Osteoblast (primary cell): ENCODE measurements at regions not wholly inside any gene's neighbourhood (a gene's known extent, or its start where the extent isn't known, plus 50 kb on each side); places are given as distances from the start of the nearest gene placed in this dataset.

Source experiments
- DNase-seq: peaks from one replicate; pipeline ENCODE4 v3.0.0; 2011; ENCODE audit warnings: low spot score, mixed read lengths; ENCODE audit not compliant: insufficient read length; ENCODE audit errors: missing footprints
- H2AFZ ChIP-seq: 2 replicates; pipeline ENCODE4 v1.6.0; 2011; ENCODE audit warnings: mild to moderate bottlenecking, low read length
- H3K27ac ChIP-seq: 2 replicates; pipeline ENCODE4 v1.5.1; 2011; ENCODE audit warnings: mild to moderate bottlenecking, low read depth, low read length, moderate library complexity
- H3K27me3 ChIP-seq: 2 replicates; pipeline ENCODE4 v1.6.0; 2012; ENCODE audit warnings: mild to moderate bottlenecking, control low read depth, inconsistent platforms, low read length, moderate library complexity; ENCODE audit not compliant: insufficient read depth
- H3K36me3 ChIP-seq: 2 replicates; pipeline ENCODE4 v1.5.1; 2011; ENCODE audit warnings: mild to moderate bottlenecking, low read length, control low read depth, moderate library complexity; ENCODE audit not compliant: insufficient read depth
- H3K4me1 ChIP-seq: 2 replicates; pipeline ENCODE4 v1.5.1; 2011; ENCODE audit warnings: mild to moderate bottlenecking, low read length, control low read depth, moderate library complexity; ENCODE audit not compliant: insufficient read depth
- H3K4me2 ChIP-seq: 2 replicates; pipeline ENCODE4 v1.6.0; 2011; ENCODE audit warnings: mild to moderate bottlenecking, low read length; ENCODE audit not compliant: insufficient read depth
- H3K4me3 ChIP-seq: fragments of 200-600 bp; sonication (generic); 3 replicates; pipeline ENCODE4 v1.5.1; 2012; ENCODE audit warnings: mild to moderate bottlenecking, low read length, inconsistent platforms; ENCODE audit not compliant: insufficient read depth
- H3K79me2 ChIP-seq: 2 replicates; pipeline ENCODE4 v1.6.0; 2012; ENCODE audit warnings: mild to moderate bottlenecking, low read length, control low read depth, inconsistent platforms; ENCODE audit not compliant: insufficient read depth
- H3K9me3 ChIP-seq: 2 replicates; pipeline ENCODE4 v1.5.1; 2011; ENCODE audit warnings: low read depth, low read length, control low read depth
- H4K20me1 ChIP-seq: 2 replicates; pipeline ENCODE4 v1.6.0; 2012; ENCODE audit warnings: mild to moderate bottlenecking, low read length, control low read depth; ENCODE audit not compliant: insufficient read depth
- CTCF ChIP-seq: IDR thresholded peaks from 2 replicates; pipeline ENCODE4 v1.5.1; 2011; ENCODE audit warnings: mild to moderate bottlenecking, low read depth, low read length, moderate library complexity; ENCODE audit errors: extremely low read depth

GRCh38 chr2:238502088-238502810 lies 75.5 kb downstream of the ASB1 start:
- no peaks in the 10 kb centered on the region for H3K27me3 ChIP-seq
- H3K4me2 ChIP-seq, result no peak overlapping the region
- H2AFZ ChIP-seq, result no peak overlapping the region
- H4K20me1 ChIP-seq, result no peaks in the 10 kb centered on the region
- peak; percentile 39 for DNase-seq
- H3K4me1 ChIP-seq, result peaks cover 20% of the 10 kb centered on the region
- H3K27ac ChIP-seq, result no peak overlapping the region
- no peaks in the 10 kb centered on the region for H3K36me3 ChIP-seq
- TF ChIP-seq CTCF, result no peak
- H3K9me3 ChIP-seq, result no peaks in the 10 kb centered on the region
- no peak overlapping the region for H3K4me3 ChIP-seq
- H3K79me2 ChIP-seq, result no peaks in the 10 kb centered on the region

- H3K4me1 ChIP-seq, result peaks cover 20% of the 10 kb centered on the region
- no peaks in the 10 kb centered on the region for H3K79me2 ChIP-seq
- H3K36me3 ChIP-seq, result no peaks in the 10 kb centered on the region
- no peaks in the 10 kb centered on the region for H3K9me3 ChIP-seq
- no peaks in the 10 kb centered on the region for H3K27me3 ChIP-seq
- DNase-seq, result peak; percentile 68
- no peaks in the 10 kb centered on the region for H4K20me1 ChIP-seq
- no peak overlapping the region for H2AFZ ChIP-seq
- no peak for TF ChIP-seq CTCF
- no peak overlapping the region for H3K27ac ChIP-seq
- no peak overlapping the region for H3K4me3 ChIP-seq
- H3K4me2 ChIP-seq, result no peak overlapping the region
These were observed 76.4 kb downstream of the ASB1 start for GRCh38 chr2:238502956-238503791.

- no peak overlapping the region for H2AFZ ChIP-seq
- no peaks in the 10 kb centered on the region for H3K36me3 ChIP-seq
- no peaks in the 10 kb centered on the region for H3K79me2 ChIP-seq
- H4K20me1 ChIP-seq, result no peaks in the 10 kb centered on the region
- TF ChIP-seq CTCF, result no peak
- H3K27me3 ChIP-seq, result no peaks in the 10 kb centered on the region
- peak overlapping the region; percentile 24 for H3K27ac ChIP-seq
- H3K4me2 ChIP-seq, result no peak overlapping the region
- peaks cover 27% of the 10 kb centered on the region for H3K4me1 ChIP-seq
- H3K9me3 ChIP-seq, result no peaks in the 10 kb centered on the region
- no peak overlapping the region for H3K4me3 ChIP-seq
- DNase-seq, result peak; percentile 56
These were observed 77.6 kb downstream of the ASB1 start for GRCh38 chr2:238504181-238504931.
